ENCODE measurements at regions not wholly inside any gene's neighbourhood (a gene's known extent, or its start where the extent isn't known, plus 50 kb on each side); places are given as distances from the start of the nearest gene placed in this dataset.

- ATAC-seq: no peak
- in situ Hi-C loops (cut with MboI): no loop called here
- BruUV-seq (replicated peaks): no TSS peak
Observed at GRCh38 chr2:219744600-219744999, 117.2 kb downstream of the SLC4A3 start.

More at GRCh38 chr2:219744600-219744999, 117.2 kb downstream of the SLC4A3 start:
- Histone ChIP-seq H3K9me1 (ENCODE audit: control insufficient read depth, insufficient read depth, low read length) (no peaks in the 10 kb centered on the region), H3K27me3 (ENCODE audit: control insufficient read depth in 2 of 2, insufficient read depth in 2 of 2, low read length in 2 of 2) (0 out of 5 replicates have a peak, but pooled peaks cover 0 to 4% of the 10 kb centered on the region in 2 experiments), H3K27ac (ENCODE audit: extremely low read depth, low read depth, low read length) (no peak overlapping the region), H3K9me3 (replicated peaks; ENCODE audit: control insufficient read depth, insufficient read depth, low read depth, low read length) (no peaks in the 10 kb centered on the region), H3K4me2 (ENCODE audit: insufficient read depth, low read length) (no peak overlapping the region), H3K9ac (ENCODE audit: insufficient read depth in 1 of 2, low read depth in 2 of 2, low read length in 2 of 2) (no peak overlapping the region), H4K20me1 (replicated peaks; ENCODE audit: control insufficient read depth, insufficient read depth, low read length) (0 out of 2 replicates have a peak, but pooled peaks cover 3% of the 10 kb centered on the region), H2AFZ (ENCODE audit: low read depth, low read length) (no peak overlapping the region), H3K4me1 (replicated peaks in 1 of 2; ENCODE audit: control insufficient read depth in 2 of 2, insufficient read depth in 2 of 2, low read length in 2 of 2) (no peaks in the 10 kb centered on the region), H3K79me2 (ENCODE audit: control insufficient read depth, insufficient read depth, low read length) (no peaks in the 10 kb centered on the region), H3K4me3 (no peak overlapping the region), H3K36me3 (ENCODE audit: control insufficient read depth, insufficient read depth, low read length) (no peaks in the 10 kb centered on the region)
- intact Hi-C loops (cut with micrococcal nuclease): no loop called here
- TF ChIP-seq RFX5 (IDR thresholded peaks at IDR 0.05; ENCODE audit: low read depth, low read length) (no peak), CTCFL (IDR thresholded peaks at IDR 0.05; ENCODE audit: borderline replicate concordance, insufficient read depth, low read depth, low read length, poor library complexity, severe bottlenecking) (no peak), ZNF217 (CRISPR knock-in tag; IDR thresholded peaks at IDR 0.05) (no peak), ZNF766 (CRISPR knock-in tag; conservative IDR thresholded peaks at IDR 0.05) (no peak), HNRNPLL (IDR thresholded peaks at IDR 0.05; ENCODE audit: low read depth, low read length, poor library complexity, severe bottlenecking) (no peak), ZNF57 (CRISPR knock-in tag; IDR thresholded peaks at IDR 0.05) (no peak), GMEB1 (CRISPR knock-in tag; IDR thresholded peaks at IDR 0.05) (no peak), TCF3 (CRISPR knock-in tag; IDR thresholded peaks at IDR 0.05) (no peak), ZC3H11A (IDR thresholded peaks at IDR 0.05; ENCODE audit: low read depth, low read length) (no peak), XRCC3 (IDR thresholded peaks at IDR 0.05) (no peak), HDAC6 (IDR thresholded peaks at IDR 0.05; ENCODE audit: low read depth, low read length) (no peak), E2F1 (CRISPR knock-in tag; IDR thresholded peaks at IDR 0.05) (no peak), HDAC2 (IDR thresholded peaks at IDR 0.05) (no peak), E2F3 (CRISPR knock-in tag; IDR thresholded peaks at IDR 0.05) (no peak), ZNF175 (CRISPR knock-in tag; IDR thresholded peaks at IDR 0.05; ENCODE audit: low read depth) (no peak), SAFB (IDR thresholded peaks at IDR 0.05; ENCODE audit: borderline replicate concordance, low read depth, low read length) (no peak), MAX (CRISPR knock-in tag; IDR thresholded peaks at IDR 0.05) (no peak), SP2 (IDR thresholded peaks at IDR 0.05; ENCODE audit: extremely low read depth, low read depth, low read length, poor library complexity, severe bottlenecking) (no peak)
- FAIRE-seq (no peak), DNase-seq (ENCODE audit: extremely low read depth in 1 of 4, low spot score in 3 of 4) (no peak)
- CTCF ChIA-PET (ENCODE audit: low intra/inter-chr PET ratio): no interaction called here
- WGBS (ENCODE audit: insufficient coverage, low coverage, missing lambda C conversion rate): 0% methylated on average over 4 of the region's 4 CpGs
- POLR2A ChIA-PET: no interaction called here

All from K562 (cell line).